Right lobe of liver (tissue), 4 donors: ENCODE measurements at regions not wholly inside any gene's neighbourhood (a gene's known extent, or its start where the extent isn't known, plus 50 kb on each side); places are given as distances from the start of the nearest gene placed in this dataset.

Source experiments
- POLR2A ChIP-seq: fragments of 450-650 bp; IDR thresholded peaks from one replicate; pipeline ENCODE4 v1.6.1; 2017; ENCODE audit warnings: antibody characterized with exemption, mild to moderate bottlenecking
- TF ChIP-seq, protein P1 (sequence below), 4 donors: fragments of 200-600 bp in 3 of 4; fragments of 450-650 bp in 1 of 4; IDR thresholded peaks; one replicate each; pipeline versions ENCODE4 v1.5.1 to v1.8.0; 2016 to 2022; ENCODE audit warnings: antibody characterized with exemption in 4 of 4, mild to moderate bottlenecking in 2 of 4
- donor health status: DM: no; HTN: no; CAD: no.
- donor health status: DM: no; HTN: no; CAD: no.
- donor health status: DM: no; HTN: yes; CAD: no.

GRCh38 chr3:77800893-77801292 lies 761.0 kb downstream of the ROBO2 start:
- TF ChIP-seq, protein P1, sequence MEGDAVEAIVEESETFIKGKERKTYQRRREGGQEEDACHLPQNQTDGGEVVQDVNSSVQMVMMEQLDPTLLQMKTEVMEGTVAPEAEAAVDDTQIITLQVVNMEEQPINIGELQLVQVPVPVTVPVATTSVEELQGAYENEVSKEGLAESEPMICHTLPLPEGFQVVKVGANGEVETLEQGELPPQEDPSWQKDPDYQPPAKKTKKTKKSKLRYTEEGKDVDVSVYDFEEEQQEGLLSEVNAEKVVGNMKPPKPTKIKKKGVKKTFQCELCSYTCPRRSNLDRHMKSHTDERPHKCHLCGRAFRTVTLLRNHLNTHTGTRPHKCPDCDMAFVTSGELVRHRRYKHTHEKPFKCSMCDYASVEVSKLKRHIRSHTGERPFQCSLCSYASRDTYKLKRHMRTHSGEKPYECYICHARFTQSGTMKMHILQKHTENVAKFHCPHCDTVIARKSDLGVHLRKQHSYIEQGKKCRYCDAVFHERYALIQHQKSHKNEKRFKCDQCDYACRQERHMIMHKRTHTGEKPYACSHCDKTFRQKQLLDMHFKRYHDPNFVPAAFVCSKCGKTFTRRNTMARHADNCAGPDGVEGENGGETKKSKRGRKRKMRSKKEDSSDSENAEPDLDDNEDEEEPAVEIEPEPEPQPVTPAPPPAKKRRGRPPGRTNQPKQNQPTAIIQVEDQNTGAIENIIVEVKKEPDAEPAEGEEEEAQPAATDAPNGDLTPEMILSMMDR (IDR thresholded peaks at IDR 0.05), result no peak
- no peak for TF ChIP-seq POLR2A
